DMS 273 treated with DMSO at 0.1 percent for 48 hours (cell line): ENCODE measurements at regions not wholly inside any gene's neighbourhood (a gene's known extent, or its start where the extent isn't known, plus 50 kb on each side); places are given as distances from the start of the nearest gene placed in this dataset.

Source experiments
- DNase-seq: peaks from one replicate; lab custom pipeline; 2025; lab: John Stamatoyannopoulos, UW

DNA sequence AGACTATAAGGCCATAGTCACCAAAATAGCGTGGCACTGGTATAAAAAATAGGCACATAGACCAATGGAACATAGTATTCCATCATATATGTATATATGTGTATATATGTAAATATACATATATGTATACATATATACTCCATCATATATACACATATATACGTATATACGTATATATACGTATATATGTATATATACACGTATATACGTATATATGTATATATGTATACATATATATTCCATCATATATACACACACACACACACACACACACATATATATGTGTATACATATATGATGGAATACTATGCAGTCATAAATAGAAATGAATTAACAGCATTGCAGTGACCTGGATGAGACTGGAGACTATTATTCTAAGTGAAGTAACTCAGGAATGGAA lies 204.6 kb downstream of the LTN1 start:
- no peak for DNase-seq

DNA sequence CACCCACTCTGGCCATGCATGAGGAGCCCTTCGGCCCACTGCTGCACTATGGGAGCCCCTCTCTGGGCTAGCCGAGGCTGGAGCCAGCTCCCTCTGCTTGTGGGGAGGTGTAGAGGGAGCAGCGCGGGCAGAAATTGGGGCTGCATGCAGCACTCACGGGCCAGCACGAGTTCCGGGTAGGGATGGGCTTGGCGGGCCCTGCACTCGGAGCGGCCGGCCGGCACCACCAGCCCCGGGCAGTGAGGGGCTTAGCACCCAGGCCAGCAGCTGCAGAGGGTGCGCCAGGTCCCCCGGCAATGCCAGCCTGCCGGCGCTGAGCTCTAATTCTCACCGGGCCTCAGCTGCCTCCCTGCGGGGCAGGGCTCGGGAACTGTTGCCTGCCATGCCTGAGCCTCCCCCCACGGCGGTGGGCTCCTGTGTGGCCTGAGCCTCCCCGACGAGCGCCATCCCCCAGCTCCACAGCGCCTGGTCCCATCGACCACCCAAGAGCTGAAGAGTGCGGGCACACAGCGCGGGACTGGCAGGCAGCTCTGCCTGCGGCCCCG lies 209.0 kb downstream of the LTN1 start:
- DNase-seq: no peak

DNA sequence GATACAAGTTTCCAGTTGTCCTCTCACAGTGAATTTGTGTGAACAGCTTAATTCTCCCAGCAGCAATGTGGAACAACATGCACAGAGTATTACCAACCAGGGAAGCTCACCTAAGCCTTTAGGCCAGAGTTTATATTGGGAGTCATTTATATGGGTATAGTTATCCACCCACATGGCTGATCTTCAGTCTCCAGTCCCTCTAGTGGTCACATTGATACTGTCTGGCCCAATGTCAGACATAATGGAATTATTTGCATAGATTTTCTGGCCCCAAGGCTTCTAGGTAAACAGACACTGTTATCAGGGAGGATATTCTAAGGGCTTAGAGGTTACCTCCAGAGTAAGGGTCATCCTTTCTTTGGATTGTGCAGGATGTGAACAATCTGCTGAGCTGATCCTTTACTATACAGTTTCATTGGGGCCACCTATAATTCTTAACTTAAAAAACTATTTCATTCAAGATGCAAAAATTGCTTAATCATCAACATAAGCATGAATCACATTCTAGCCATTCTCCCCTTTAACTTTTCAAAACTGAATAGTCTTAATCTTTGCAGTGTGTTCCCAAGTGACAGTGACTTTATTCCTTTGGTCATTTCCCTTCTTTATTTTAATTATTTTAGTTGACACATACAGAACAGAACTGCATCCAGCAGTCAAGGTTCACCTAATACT lies 210.9 kb downstream of the LTN1 start:
- no peak for DNase-seq

DNA sequence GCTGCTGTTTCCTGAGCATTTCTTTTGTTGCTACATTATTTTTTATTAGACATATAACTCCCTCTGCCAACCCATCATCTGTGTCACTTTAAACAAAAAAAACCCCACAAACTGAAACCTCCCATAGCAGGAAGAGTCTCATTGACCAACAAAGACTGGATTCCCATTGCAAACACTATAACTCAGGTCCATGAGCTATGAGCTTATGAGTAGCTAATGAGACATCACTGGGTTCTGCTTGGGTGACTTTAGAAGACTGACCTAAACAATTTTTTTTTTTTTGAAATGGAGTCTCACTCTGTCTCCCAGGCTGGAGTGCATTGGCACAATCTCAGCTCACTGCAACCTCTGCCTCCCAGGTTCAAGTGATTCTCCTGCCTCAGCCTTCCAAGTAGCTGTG lies 212.8 kb downstream of the LTN1 start:
- no peak for DNase-seq

DNA sequence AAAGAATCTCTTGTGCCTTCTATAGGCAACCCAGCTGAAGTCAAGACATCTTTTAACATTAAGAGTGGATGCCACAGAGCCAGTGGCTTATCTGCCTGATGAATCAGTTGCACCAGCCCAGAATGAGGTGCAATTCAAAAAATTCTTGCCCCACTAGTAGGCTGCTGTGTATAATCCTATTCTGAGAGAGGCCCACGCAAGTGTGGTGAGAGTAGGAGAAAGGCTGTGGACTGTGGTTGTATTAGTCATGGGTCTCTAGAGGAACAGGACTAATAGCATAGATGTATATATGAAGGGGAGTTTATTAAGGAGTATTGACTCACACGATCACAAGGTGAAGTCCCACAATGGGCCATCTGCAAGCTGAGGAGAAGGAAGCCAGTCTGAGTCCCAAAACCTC lies 216.4 kb downstream of the LTN1 start:
- DNase-seq: no peak

DNA sequence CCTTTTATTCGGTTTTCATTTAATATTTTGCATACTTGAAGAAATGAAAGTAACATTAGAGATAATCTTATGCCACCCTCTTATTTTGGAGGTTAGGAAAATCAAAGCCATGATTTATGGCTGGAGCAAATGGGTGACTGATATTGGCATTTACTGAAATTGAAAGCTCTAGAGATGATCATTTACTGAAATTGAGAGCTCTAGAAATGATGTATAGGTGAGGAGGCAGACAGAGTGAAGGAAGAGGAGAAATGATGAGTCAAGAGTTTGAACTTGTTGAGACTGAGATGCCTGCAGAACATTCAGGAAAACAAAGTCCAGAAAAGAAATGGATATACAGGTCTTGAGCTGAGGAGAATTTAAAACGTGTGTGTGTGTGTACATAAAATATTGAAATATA lies 217.6 kb downstream of the LTN1 start:
- DNase-seq: no peak

DNA sequence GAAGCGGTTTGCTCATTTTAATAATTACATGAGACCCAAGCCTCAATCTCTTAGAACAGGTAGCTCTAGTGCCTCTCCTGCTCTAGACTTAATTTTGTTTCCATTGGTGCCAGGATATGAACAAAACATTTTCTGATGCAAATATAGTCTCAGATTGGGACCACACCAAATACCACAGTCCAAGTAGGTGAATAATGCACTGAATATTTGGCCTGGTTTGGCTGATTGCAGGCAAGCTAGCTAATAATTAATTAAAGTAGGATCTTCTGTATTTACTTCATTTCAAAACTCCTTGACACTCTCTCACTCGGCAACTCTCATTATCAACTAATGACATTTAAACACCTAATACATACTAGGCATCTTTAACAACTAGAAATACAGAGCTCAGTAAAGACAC lies 219.6 kb downstream of the LTN1 start:
- no peak for DNase-seq

DNA sequence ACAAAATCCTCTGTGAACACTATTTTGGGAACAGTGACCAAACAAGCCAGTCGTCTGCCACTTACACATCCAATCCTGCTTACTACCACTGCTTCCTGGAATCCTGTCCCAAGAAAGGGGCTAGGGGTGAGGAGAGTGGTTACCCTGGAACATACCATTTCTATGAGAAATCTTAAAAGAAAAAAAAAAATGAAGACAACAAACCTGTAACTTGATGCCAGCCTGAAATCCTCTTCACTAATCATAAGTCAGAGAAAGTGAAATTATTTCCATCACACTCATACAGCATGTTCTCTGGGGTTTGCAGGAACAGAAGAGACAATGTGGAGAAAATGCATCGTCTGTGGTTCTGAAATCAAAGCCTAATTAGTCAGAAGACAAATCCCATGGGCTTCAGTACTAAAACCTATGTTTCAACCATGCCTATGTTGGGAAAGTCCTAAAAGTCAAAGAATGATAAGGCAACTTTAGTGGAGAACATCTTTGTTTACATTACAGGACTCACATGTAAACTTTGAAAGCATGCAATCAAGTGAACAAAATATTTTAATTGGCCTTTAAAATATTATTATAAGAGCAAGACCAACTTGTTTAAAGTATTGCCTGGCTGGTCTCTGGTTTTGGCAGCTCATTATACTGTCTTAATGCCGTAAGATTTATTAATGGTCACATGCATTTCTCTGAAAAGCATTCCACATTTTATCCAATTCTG lies 220.7 kb downstream of the LTN1 start:
- no peak for DNase-seq

DNA sequence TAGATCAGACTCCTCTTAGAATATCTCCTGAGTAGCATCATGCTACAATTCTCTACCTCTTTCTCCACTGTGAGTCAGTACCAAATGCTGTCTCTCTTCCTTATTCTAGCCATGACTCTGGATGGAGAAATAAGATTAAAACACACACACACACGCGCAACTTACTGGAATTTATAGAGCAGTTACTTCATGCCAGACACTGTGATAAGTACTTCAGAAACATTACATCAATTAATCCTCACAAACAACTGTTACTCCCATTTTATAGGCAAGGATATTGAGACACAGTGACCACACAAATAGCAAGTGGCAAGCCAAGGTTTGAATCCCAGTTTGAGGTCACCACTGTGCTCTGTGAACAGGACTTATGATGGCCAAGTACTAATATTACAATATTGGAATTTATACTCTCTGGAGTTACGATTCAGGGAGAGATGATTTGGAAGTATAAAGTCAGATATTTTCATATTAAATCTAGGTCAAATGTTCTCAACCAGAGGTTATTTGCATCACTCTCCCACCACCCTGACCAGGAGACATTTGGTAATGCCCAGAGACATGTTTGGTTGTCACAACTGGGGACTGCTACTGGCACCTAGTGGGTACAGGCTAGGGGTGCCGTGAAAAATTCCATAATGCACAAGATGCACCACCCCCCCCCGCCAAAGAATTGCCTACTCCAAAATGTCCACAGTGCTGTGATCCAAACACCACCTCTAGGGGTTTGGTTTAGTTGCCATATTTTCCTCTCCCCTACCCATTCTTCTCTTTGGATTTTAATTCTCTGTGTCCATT lies 221.6 kb downstream of the LTN1 start:
- DNase-seq: no peak

DNA sequence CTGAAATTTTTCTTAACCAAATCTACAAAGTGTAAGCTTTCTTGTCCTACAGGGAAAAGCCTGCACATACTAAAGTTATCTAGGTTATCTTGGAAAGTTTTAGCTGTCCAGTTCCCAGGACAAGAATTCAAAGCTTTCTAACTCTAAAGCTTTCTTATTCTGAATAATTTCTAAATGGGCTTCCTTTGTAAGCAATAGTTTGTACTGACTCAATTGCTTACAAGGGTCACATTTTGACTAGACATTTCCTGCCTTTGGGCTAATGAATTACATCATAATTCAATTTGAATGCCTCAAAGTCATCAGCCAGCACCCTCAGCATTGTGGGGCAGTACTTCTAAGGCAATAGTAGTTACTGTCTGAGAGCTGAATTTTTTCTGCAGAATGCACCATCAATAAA lies 223.0 kb downstream of the LTN1 start:
- no peak for DNase-seq

DNA sequence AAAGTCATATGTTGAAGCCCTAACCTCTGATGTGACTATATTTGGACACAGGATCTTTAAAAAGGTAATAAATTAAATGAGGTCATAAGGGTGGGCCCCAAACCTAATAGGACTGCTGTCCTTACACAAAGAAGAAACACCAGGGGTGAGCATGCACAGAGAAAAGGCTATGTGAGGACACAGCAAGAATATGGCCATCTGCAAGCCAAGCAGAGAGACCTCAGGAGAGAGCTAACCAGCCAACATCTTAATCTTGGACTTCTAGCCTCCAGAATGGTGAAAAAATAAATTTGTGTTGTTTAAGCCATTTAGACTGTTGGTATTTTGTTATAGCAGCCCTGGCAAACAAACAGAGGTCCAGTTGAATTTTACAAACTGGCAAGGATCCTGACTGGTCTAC lies 223.9 kb downstream of the LTN1 start:
- DNase-seq: no peak

DNA sequence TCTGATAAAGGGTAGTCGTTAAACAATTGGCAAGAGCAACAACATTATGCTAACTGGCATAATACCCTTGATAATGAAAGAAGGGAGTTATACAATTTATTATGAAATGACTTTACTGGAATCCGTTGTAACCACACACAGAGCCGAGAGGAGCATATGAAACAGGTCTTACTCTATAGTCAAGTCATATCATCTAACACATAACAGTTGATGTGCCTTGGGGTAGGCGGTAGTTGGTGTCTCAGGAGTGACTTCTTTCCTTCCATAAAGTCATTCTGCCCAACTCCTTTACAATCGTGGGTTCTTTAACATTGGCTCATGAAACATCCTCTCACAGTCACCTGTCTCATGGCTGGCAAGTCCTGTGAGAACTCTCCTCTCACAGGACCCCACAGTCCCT lies 225.2 kb downstream of the LTN1 start:
- no peak for DNase-seq

DNA sequence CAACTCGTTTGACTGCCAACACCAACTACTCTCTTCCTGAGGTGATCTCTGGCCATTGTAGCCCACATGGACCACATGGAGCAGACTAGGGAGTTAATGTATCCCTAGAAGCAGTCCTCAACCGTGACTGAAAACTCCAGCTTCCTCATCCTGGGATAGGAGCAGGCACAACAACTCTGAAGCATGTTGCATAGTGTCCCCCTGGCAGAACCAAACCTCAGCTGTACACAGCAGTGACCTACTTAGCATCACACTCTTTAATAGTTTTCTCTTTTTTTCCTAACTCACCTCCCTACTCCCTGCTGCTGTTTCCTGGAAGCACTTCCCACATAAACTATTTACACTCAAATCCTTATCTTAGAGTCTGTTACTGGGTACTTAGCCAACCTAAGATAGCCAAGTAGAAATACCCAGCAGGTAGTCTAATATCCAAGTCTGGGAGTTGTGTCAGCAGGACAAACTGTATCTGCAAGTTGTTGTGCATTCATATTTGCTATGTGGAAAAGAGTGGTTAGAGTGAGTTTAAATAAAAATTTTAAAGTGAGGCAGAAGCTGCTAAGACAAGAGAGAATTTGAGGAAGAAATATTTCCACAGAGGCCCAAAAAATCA lies 228.8 kb downstream of the LTN1 start:
- DNase-seq: no peak

DNA sequence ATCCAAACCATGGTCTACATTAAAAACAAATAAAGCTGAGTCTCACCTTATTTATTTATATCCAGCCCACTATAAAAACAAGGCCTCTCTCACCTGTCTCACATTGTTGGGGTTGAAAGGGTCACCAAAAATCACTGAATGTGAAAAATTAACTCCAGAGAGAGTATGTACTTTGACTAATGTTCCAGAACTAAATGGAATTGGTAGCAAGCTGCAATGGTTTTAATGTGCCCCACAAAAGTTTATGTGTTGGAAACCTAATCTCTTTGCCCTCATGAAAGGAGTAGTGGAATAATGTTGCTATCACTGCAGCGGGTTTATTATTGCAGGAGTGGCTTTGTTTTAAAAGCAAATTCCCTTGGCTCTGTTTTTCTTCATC lies 230.3 kb downstream of the LTN1 start:
- DNase-seq: no peak

DNA sequence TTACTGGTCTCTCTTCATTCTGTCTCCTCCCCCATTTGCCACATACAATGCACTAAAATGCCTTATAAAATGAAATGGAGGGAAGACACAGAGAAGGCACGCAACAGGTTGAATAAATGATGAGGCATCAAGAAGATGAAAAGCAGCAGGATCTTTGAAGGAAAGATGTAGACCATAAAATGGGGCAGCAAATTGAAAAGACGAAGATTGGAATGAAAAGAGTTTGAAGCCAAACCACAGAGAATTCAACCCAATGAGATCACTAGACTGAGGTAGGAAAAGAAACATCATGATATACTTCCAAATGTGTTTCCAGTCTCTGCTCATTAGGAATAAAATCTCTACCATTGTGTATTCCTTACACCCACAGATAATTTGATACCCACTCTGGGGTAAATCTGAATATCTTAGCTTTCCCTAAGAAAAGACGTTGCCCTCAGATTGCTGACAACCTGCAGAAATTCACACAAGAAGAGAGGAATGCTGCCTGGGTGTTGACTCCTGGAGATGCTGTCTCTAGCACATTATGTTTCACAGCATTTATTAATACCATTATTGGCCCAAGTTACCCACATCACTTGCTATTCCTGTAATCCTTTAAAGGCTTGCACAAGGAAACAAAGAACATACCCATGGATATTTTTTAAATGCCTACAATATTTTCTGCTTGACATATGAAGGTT lies 230.9 kb downstream of the LTN1 start:
- DNase-seq: no peak

DNA sequence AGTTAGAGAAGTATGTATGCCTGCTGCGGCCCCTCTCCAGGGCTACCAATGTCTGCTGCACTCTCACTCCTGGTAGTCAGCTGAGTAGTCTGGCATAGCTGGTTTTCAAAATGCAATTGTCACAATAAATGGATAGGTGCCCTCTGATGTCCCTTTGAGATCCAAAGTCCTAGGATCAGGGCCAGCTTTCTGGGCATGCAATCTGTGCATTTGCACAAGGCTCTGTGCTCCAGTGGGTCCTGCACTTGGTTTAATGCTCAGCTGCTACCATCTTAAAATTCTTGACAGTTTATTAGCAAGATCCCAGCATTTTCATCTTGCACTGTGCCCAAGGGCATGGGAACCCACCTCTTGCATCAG lies 233.8 kb downstream of the LTN1 start:
- no peak for DNase-seq

DNA sequence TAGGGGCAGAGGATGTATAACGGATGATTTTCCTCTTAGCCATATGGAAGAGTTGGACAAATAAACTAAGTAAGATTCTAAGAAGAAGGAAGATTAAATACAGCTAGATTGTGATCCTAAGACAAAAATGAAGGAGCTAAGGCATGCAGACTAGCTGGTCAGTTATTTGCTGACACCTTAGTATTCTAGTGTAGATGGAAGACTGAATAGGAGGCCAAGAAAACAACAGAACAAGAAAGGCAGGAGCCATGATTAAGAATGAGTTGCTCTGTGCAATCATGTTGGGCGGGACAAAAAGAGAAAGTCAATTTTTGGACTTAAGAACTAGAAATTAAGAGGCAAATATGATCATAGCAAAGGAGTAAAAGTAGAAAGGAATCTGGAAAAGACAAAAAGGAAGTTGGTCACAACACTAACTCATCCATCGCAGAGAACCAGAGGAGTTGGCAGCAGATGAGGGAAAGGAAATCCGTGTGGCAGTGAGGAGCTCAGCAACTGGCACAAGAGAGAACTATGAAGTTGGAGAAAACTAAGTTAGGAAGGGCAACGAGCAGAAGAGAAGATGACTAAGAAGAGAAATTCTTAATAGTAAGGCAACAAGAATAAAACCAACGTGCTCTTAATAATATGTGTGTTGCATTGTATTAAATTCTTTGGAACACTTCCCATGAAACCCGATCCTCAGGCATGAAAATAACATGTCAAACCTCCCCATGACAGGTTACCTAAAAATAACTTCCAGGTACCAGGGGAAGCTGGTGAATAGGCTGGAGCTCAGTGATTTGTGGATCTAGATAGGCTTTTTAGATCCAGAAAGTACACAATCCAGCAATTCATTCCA lies 234.4 kb downstream of the LTN1 start:
- no peak for DNase-seq

DNA sequence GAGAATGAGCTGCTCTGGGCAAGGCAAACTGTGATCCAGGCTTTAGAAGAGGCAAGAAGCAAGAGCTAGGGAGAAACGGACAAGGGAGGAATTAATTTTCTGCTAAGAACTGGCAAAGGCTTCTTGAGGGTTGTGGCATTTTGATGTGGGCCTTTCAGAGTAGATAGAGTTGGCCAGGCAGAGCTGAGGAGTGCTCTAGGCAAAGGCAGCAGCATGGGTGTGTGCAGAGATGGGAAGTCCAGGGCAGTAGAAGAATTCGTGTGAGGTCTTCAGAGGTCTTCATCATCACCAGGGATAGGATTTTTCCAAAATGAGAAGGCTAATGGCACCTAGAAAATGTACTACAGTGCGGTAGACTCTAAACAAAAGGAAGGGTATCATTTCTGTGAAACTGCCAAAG lies 237.8 kb downstream of the LTN1 start:
- no peak for DNase-seq

DNA sequence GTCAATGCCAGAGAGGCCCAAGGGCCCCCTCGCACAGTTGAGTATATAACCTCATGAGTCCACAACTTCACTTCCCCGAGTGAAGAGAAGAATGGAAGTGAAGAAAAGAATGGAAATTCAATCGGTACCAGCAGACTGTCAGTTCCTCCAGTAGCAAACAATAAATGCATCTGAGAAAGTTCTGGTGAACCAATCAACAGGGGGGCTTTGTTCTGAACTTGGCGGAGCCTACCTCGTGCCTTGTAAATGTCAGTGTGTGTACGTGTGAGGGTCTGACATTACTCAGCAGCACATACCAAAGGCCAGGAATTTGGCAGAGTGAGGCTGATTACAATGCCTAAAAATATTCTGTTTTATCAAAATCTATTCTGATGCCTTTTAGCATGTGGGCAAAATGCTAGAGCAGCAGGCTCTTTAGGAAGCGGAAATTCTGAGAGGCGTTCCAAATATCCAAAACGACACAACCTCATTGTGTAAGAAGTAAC lies 238.5 kb downstream of the LTN1 start:
- DNase-seq: no peak

DNA sequence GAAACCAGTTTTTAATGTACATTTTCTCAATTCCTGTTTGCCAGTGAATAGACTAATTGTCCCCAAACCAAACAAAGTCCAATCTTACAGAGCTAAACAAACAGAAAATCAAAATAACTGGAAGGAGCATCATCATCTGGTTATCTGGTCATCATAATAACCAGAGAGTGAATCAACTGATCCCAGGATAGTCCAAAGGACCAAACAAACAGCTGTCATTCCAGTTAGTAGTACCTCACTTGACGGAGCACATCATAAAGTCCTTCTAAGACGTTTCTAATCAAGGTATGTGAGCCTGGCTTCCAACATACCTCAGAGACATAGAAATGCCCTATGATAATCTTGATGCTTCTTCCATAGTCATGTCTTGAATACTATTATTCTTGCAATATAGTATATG lies 240.5 kb downstream of the LTN1 start:
- DNase-seq: no peak

DNA sequence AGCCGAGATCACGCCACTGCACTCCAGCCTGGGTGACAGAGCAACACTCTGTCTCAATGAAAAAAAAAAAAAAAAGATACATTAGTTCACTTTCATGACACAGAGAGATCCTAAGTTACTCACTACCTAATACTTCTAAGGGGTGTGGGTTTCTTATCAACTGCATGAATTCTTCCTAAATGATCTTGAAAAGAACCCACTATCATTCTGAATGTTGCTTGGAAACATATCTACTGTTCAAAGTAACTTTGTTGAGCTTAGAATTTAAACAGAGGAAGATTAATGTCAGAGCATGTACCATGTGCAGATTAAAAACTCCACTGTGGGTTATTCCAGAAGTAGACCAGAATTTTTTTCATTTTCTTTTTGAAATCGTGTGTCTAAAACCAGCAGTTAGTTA lies 241.5 kb downstream of the LTN1 start:
- no peak for DNase-seq
